Thymus (tissue), 11 donors: ENCODE measurements at regions not wholly inside any gene's neighbourhood (a gene's known extent, or its start where the extent isn't known, plus 50 kb on each side); places are given as distances from the start of the nearest gene placed in this dataset.
A peak's percentile ranks its signal among the peaks of the same experiment; 100 is the strongest.

Experiments
- DNase-seq, 9 donors: peaks; one replicate each; pipeline ENCODE4 v3.0.0-alpha.2; 2013; ENCODE audit warnings: low spot score in 9 of 9, low read depth in 6 of 9, missing footprints in 1 of 9
- H3K27ac ChIP-seq, 2 donors: one replicate each; pipeline ENCODE4 v1.5.1; 2013; ENCODE audit warnings: control low read depth in 1 of 2, low read depth in 1 of 2, low read length in 1 of 2, mild to moderate bottlenecking in 1 of 2, moderate library complexity in 1 of 2
- H3K27me3 ChIP-seq, 2 donors: one replicate each; pipeline ENCODE4 v1.5.1; 2013; ENCODE audit warnings: low read length in 1 of 2; ENCODE audit not compliant: control insufficient read depth in 2 of 2, insufficient read depth in 1 of 2
- H3K36me3 ChIP-seq, 2 donors: one replicate each; pipeline ENCODE4 v1.5.1; 2013; ENCODE audit warnings: low read length in 1 of 2, mild to moderate bottlenecking in 1 of 2, moderate library complexity in 1 of 2; ENCODE audit not compliant: control insufficient read depth in 2 of 2, insufficient read depth in 2 of 2
- H3K4me1 ChIP-seq, 2 donors: one replicate each; pipeline ENCODE4 v1.5.1; 2013; ENCODE audit warnings: low read length in 2 of 2; ENCODE audit not compliant: control insufficient read depth in 2 of 2, insufficient read depth in 2 of 2
- H3K4me3 ChIP-seq, 2 donors: one replicate each; pipeline ENCODE4 v1.5.1; 2013; ENCODE audit warnings: low read length in 2 of 2, control low read depth in 1 of 2, mild to moderate bottlenecking in 1 of 2
- H3K9me3 ChIP-seq, 2 donors: one replicate each; pipeline ENCODE4 v1.5.1; 2013; ENCODE audit warnings: low read length in 1 of 2, mild to moderate bottlenecking in 1 of 2; ENCODE audit not compliant: control insufficient read depth in 2 of 2, insufficient read depth in 1 of 2
- WGBS: extraction: QIAGEN DNeasy Blood & Tissue Kit; methylation state at CpG from one replicate; pipeline ENCODE4 v1.1.7; 2013; 5-methylcytosine and 5-hydroxymethylcytosine counted together
- donor health status: healthy.

- H3K9me3 ChIP-seq, result peaks cover 0 to 12% of the 10 kb centered on the region in 2 donors
- no peak overlapping the region for H3K27ac ChIP-seq
- H3K36me3 ChIP-seq, result no peaks in the 10 kb centered on the region
- H3K4me1 ChIP-seq, result peaks cover 34 to 74% of the 10 kb centered on the region in 2 donors
- H3K4me3 ChIP-seq, result no peak overlapping the region
- WGBS, result 79% methylated on average over 5 of the region's 5 CpGs
- H3K27me3 ChIP-seq, result peaks cover 0 to 6% of the 10 kb centered on the region in 2 donors
- no peak for DNase-seq
Observed at GRCh38 chr17:77867308-77867781, 91.2 kb upstream of the TNRC6C start.

GRCh38 chr17:77867976-77868713 is 90.4 kb upstream of the TNRC6C start:
- 98% methylated on average over 19 of the region's 19 CpGs for WGBS
- no peak for DNase-seq
- Histone ChIP-seq H3K27me3 (peaks cover 0 to 6% of the 10 kb centered on the region in 2 donors), H3K27ac (no peak overlapping the region), H3K4me1 (peaks cover 42 to 75% of the 10 kb centered on the region in 2 donors), H3K9me3 (peaks cover 0 to 19% of the 10 kb centered on the region in 2 donors), H3K36me3 (no peaks in the 10 kb centered on the region), H3K4me3 (no peak overlapping the region)

DNA sequence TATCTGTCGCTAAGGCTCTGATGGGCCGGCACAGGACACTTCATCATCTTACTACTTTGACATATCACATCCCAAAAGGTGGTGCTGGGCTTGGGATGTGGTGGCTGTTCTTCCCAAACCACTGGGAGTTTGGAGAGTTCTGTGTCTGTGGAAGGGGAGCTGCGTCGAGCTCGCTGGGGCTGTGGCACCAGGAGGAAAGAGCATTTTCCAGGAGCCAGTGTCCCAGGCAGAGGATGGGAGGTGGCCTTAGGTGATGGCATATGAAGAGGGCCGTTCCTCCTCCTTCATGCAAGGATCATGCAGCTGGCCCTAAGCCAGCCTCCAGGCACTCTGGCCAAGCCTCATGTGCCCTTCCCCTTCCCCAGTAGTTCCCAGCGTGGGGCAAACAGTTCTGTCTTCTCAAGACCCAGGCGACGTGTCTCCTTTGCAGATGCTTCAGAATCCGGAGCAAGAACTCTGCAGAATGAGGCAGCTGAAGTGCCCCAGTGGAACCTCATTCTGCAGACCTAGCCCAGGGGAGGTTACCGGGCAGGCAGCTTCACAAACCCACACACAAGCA is 89.4 kb upstream of the TNRC6C start:
- Histone ChIP-seq H3K27ac (no peak overlapping the region), H3K36me3 (no peaks in the 10 kb centered on the region), H3K4me3 (no peak overlapping the region), H3K27me3 (peaks cover 0 to 6% of the 10 kb centered on the region in 2 donors), H3K4me1 (peaks cover 41 to 75% of the 10 kb centered on the region in 2 donors), H3K9me3 (peaks cover 0 to 19% of the 10 kb centered on the region in 2 donors)
- 82% methylated on average over 11 of the region's 11 CpGs for WGBS
- DNase-seq, result no peak

DNA sequence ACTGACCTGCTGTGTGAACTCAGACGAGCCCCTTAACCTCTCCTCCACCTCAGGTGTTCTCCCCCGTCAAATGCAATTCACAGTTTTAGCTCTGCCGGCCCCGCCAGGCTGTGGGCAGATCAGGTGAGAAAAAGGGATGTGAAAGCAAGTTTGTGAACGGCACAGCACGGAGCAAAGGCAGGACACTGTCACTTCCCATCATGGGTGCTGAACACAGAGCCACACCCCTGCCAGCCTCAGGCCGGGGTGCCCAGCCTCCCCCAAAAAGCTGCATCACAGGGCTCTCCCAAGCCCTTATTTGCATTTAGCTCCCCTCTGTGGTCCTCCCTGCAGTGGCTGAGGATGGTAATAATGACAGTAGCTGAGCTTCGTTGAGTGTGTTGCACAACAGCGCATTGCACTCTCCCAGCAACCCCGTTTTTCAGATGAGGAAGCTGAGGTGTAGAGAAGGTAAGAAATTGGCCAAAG is 88.8 kb upstream of the TNRC6C start:
- 32% methylated on average over 10 of the region's 10 CpGs for WGBS

GRCh38 chr17:77872199-77872598 is 86.3 kb upstream of the TNRC6C start:
- DNase-seq, result peak in 1 of 9 donors; percentile 74
- H3K36me3 ChIP-seq, result no peaks in the 10 kb centered on the region
- peak overlapping the region; percentile 83 to 89 for H3K27ac ChIP-seq
- peaks cover 0 to 4% of the 10 kb centered on the region in 2 donors for H3K27me3 ChIP-seq
- WGBS, result 18% methylated on average over 11 of the region's 11 CpGs
- peaks cover 47 to 86% of the 10 kb centered on the region in 2 donors for H3K4me1 ChIP-seq
- H3K4me3 ChIP-seq, result no peak overlapping the region
- peaks cover 0 to 36% of the 10 kb centered on the region in 2 donors for H3K9me3 ChIP-seq

More for the DNA sequence above, 88.8 kb upstream of the TNRC6C start:
- Histone ChIP-seq H3K4me1 (peaks cover 41 to 75% of the 10 kb centered on the region in 2 donors), H3K36me3 (no peaks in the 10 kb centered on the region), H3K4me3 (no peak overlapping the region), H3K27ac (no peak overlapping the region), H3K27me3 (peaks cover 0 to 4% of the 10 kb centered on the region in 2 donors), H3K9me3 (peaks cover 0 to 16% of the 10 kb centered on the region in 2 donors)
- peak in 1 of 9 donors; percentile 59 for DNase-seq

- H3K27me3 ChIP-seq, result no peaks in the 10 kb centered on the region
- no peak overlapping the region for H3K4me3 ChIP-seq
- DNase-seq, result peak in 1 of 9 donors; percentile 79
- peaks cover 54 to 89% of the 10 kb centered on the region in 2 donors for H3K4me1 ChIP-seq
- H3K27ac ChIP-seq, result peak overlapping the region; percentile 83 to 89
- H3K9me3 ChIP-seq, result peaks cover 0 to 31% of the 10 kb centered on the region in 2 donors
- H3K36me3 ChIP-seq, result no peaks in the 10 kb centered on the region
- 77% methylated on average over 28 of the region's 28 CpGs for WGBS
Observed at GRCh38 chr17:77872714-77873499, 85.6 kb upstream of the TNRC6C start.

DNA sequence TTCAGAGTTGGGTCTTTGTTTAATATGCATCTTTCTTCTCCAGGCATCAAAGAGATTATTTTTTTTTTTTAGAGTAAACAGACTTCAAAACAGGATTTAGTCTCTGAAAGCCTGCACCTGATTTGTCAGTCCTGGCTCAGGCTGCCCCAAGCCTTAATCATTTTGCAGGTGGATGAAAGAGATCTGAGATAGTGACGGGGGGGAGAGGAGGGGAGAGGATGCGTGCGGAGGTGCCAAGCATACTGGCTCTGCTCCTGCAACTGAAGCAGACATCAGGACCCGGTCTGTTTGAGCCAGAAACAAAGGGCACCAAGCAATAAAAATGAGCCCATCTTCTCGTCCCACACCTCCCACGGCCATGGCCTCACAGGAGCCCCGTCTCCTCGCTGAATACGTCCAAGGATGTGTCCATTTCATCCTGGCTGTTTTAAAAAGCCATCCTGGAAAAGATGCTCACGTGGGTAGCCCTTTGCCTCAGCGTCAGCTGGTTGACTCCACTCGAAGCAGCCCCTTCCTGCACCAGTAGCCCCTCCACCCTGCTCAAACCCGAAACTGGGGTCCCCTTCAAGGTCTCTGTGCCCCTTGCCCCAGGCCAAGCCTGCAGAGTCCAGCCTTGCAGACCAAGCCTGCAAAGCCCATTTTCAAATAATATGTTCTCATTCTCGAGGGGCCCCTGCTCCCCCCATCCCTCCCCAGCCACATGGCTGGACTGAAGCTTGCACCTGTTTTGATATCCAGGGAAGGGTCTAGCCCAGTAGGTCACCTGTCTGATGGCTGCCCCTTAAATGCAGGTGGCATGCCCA is 84.8 kb upstream of the TNRC6C start:
- no peaks in the 10 kb centered on the region for H3K27me3 ChIP-seq
- WGBS, result 44% methylated on average over 14 of the region's 14 CpGs
- no peaks in the 10 kb centered on the region for H3K36me3 ChIP-seq
- peak in 2 of 9 donors; percentile 71 to 83 for DNase-seq
- H3K4me1 ChIP-seq, result peaks cover 56 to 91% of the 10 kb centered on the region in 2 donors
- no peak overlapping the region for H3K4me3 ChIP-seq
- H3K27ac ChIP-seq, result peak overlapping the region; percentile 46 to 89
- H3K9me3 ChIP-seq, result peaks cover 0 to 31% of the 10 kb centered on the region in 2 donors

- Histone ChIP-seq H3K27ac (peak overlapping the region in 1 of 2 donors; percentile 89), H3K27me3 (no peaks in the 10 kb centered on the region), H3K4me3 (no peak overlapping the region), H3K9me3 (peaks cover 0 to 36% of the 10 kb centered on the region in 2 donors), H3K4me1 (peaks cover 51 to 90% of the 10 kb centered on the region in 2 donors), H3K36me3 (no peaks in the 10 kb centered on the region)
- DNase-seq, result no peak
- 95% methylated on average over 14 of the region's 14 CpGs for WGBS
Observed at GRCh38 chr17:77874303-77875050, 84.0 kb upstream of the TNRC6C start.
